ENCODE measurements at regions not wholly inside any gene's neighbourhood (a gene's known extent, or its start where the extent isn't known, plus 50 kb on each side); places are given as distances from the start of the nearest gene placed in this dataset.

- no peak for ATAC-seq
- intact Hi-C loops (cut with DNase I), result no loop called here
Measured at GRCh38 chr5:67305401-67305800, 108.8 kb upstream of the CD180 start.

GRCh38 chr5:67303356-67303755, 106.8 kb upstream of the CD180 start:
- 74 to 79% methylated on average over 3 of the region's 3 CpGs for WGBS, 2 donors
- intact Hi-C loops (cut with DNase I), result loop anchor here in 1 of 10 donors (5.0 kb wide), 1 partner anchor 494 kb away; no protein-coding TSS in a partner anchor
- H3K4me3 ChIP-seq, result no peak overlapping the region
- H3K9me3 ChIP-seq, result no peaks in the 10 kb centered on the region
- DNase-seq (no peak), ATAC-seq (no peak)
- H3K4me1 ChIP-seq, result peaks cover 0 to 69% (median 13%) of the 10 kb centered on the region in 9 donors
- H3K27me3 ChIP-seq, result no peaks in the 10 kb centered on the region
- H3K27ac ChIP-seq, result peak overlapping the region in 2 of 10 donors; percentile 5 to 56
- no peak for TF ChIP-seq CTCF (IDR thresholded peaks at IDR 0.05)
- H3K36me3 ChIP-seq, result no peaks in the 10 kb centered on the region

More at GRCh38 chr5:67305401-67305800, 108.8 kb upstream of the CD180 start:
- Histone ChIP-seq H3K4me3 (no peak overlapping the region), H3K4me1 (peaks cover 0 to 56% (median 13%) of the 10 kb centered on the region in 9 donors), H3K27me3 (no peaks in the 10 kb centered on the region), H3K36me3 (no peaks in the 10 kb centered on the region), H3K27ac (peak overlapping the region in 5 of 10 donors; percentile 28 to 77 (median 61)), H3K9me3 (peaks cover 0 to 6% (median 0%) of the 10 kb centered on the region in 11 donors)
- DNase-seq, result no peak
- 96 to 97% methylated on average over 1 of the region's 1 CpG for WGBS, 2 donors
- TF ChIP-seq CTCF (IDR thresholded peaks at IDR 0.05), result no peak

- Histone ChIP-seq H3K27me3 (no peaks in the 10 kb centered on the region), H3K4me1 (peaks cover 0 to 65% (median 11%) of the 10 kb centered on the region in 9 donors), H3K9me3 (no peaks in the 10 kb centered on the region), H3K27ac (peak overlapping the region; percentile 30 to 80 (median 44)), H3K4me3 (no peak overlapping the region), H3K36me3 (no peaks in the 10 kb centered on the region)
- DNase-seq (peak; percentile 23 to 42), ATAC-seq (peak; percentile 64 to 90 (median 84))
- TF ChIP-seq CTCF (IDR thresholded peaks at IDR 0.05), result no peak
- WGBS, 2 donors, result 47 to 59% methylated on average over 8 of the region's 8 CpGs
- intact Hi-C loops (cut with DNase I), result loop anchor here in 1 of 10 donors (5.0 kb wide), 1 partner anchor 496 kb away; no protein-coding TSS in a partner anchor
Measured at GRCh38 chr5:67301285-67301903, 104.8 kb upstream of the CD180 start.

GRCh38 chr5:67300326-67300725, 103.7 kb upstream of the CD180 start:
- H3K27me3 ChIP-seq, result no peaks in the 10 kb centered on the region
- H3K4me1 ChIP-seq, result peaks cover 0 to 54% (median under 1%) of the 10 kb centered on the region in 9 donors
- no peak overlapping the region for H3K4me3 ChIP-seq
- 83 to 93% methylated on average over 2 of the region's 2 CpGs for WGBS, 2 donors
- no peak for ATAC-seq
- H3K27ac ChIP-seq, result peak overlapping the region in 5 of 10 donors; percentile 40 to 80 (median 49)
- TF ChIP-seq CTCF (IDR thresholded peaks at IDR 0.05), result no peak
- intact Hi-C loops (cut with DNase I), result loop anchor here in 1 of 10 donors (5.0 kb wide), 1 partner anchor 497 kb away; no protein-coding TSS in a partner anchor
- no peaks in the 10 kb centered on the region for H3K36me3 ChIP-seq
- H3K9me3 ChIP-seq, result no peaks in the 10 kb centered on the region
- no peak for DNase-seq

Data from heart right ventricle (tissue), 16 donors.